ENCODE measurements at regions not wholly inside any gene's neighbourhood (a gene's known extent, or its start where the extent isn't known, plus 50 kb on each side); places are given as distances from the start of the nearest gene placed in this dataset.

DNA sequence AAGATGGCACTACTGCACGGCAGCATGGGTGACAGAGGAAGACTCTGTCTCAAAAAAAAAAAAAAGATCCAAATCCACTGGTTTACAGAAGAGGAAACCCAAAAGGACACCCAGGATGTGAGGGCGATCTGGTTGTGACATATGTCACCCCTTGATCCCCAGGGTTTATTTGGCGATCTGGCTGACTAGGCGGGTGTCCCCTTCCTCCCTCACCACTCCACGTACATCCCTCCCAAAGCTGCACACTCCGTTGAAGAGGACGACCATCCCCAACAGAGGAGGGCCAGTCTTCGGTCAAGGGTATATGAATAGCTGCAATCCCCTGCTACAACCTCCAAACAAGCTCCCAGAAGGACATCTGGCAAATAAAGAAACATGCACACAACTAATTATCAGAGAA, 111.6 kb downstream of the HTR5A start:
- no peak overlapping the region for H3K9ac ChIP-seq (ENCODE audit: insufficient read depth, low read length, poor library complexity, severe bottlenecking)
- peaks cover 23 to 42% (median 40%) of the 10 kb centered on the region in 7 donors for H3K9me3 Mint-ChIP-seq
- no peak overlapping the region for H3K27ac ChIP-seq (ENCODE audit: low read depth in 1 of 2, low read length in 2 of 2)
- no peaks in the 10 kb centered on the region for H3K36me3 ChIP-seq (replicated peaks in 1 of 2; ENCODE audit: control insufficient read depth in 1 of 2, insufficient read depth in 2 of 2, low read length in 2 of 2)
- H3K79me2 ChIP-seq (ENCODE audit: insufficient read depth, low read length), result no peaks in the 10 kb centered on the region
- no peak overlapping the region for H2AFZ ChIP-seq (ENCODE audit: insufficient read depth, low read depth, low read length, poor library complexity, severe bottlenecking)
- no peaks in the 10 kb centered on the region for H4K20me1 ChIP-seq (ENCODE audit: insufficient read depth, low read length)
- peaks cover 45 to 48% of the 10 kb centered on the region in 2 donors for H3K9me3 ChIP-seq (replicated peaks in 1 of 2; ENCODE audit: control insufficient read depth in 1 of 2, insufficient read depth in 1 of 2, low read length in 2 of 2)
- H3K27me3 ChIP-seq (ENCODE audit: control insufficient read depth in 2 of 2, insufficient read depth in 2 of 2, low read length in 2 of 2), result no peaks in the 10 kb centered on the region
- 85% methylated on average over 7 of the region's 8 CpGs for WGBS (ENCODE audit: insufficient coverage)
- H3K4me3 Mint-ChIP-seq, result no peak overlapping the region
- H3K27ac Mint-ChIP-seq, result no peak overlapping the region
- no peaks in the 10 kb centered on the region for H3K4me1 ChIP-seq (ENCODE audit: control insufficient read depth in 1 of 2, insufficient read depth in 2 of 2, low read length in 2 of 2)
- no peaks in the 10 kb centered on the region for H3K4me1 Mint-ChIP-seq
- peaks cover 0 to 3% (median 1%) of the 10 kb centered on the region in 3 donors for H3K27me3 Mint-ChIP-seq (ENCODE audit: low read depth in 3 of 3)
- no peaks in the 10 kb centered on the region for H3K36me3 Mint-ChIP-seq
- H3K4me3 ChIP-seq (replicated peaks in 1 of 3; ENCODE audit: low read depth in 2 of 3, low read length in 3 of 3), result no peak overlapping the region
- TF ChIP-seq, protein P1, sequence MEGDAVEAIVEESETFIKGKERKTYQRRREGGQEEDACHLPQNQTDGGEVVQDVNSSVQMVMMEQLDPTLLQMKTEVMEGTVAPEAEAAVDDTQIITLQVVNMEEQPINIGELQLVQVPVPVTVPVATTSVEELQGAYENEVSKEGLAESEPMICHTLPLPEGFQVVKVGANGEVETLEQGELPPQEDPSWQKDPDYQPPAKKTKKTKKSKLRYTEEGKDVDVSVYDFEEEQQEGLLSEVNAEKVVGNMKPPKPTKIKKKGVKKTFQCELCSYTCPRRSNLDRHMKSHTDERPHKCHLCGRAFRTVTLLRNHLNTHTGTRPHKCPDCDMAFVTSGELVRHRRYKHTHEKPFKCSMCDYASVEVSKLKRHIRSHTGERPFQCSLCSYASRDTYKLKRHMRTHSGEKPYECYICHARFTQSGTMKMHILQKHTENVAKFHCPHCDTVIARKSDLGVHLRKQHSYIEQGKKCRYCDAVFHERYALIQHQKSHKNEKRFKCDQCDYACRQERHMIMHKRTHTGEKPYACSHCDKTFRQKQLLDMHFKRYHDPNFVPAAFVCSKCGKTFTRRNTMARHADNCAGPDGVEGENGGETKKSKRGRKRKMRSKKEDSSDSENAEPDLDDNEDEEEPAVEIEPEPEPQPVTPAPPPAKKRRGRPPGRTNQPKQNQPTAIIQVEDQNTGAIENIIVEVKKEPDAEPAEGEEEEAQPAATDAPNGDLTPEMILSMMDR (IDR thresholded peaks at IDR 0.05), result no peak
- H3K4me2 ChIP-seq (replicated peaks; ENCODE audit: extremely low read depth, low read length, poor library complexity, severe bottlenecking), result no peak overlapping the region
- no peak for DNase-seq
- intact Hi-C loops (cut with micrococcal nuclease), result no loop called here

DNA sequence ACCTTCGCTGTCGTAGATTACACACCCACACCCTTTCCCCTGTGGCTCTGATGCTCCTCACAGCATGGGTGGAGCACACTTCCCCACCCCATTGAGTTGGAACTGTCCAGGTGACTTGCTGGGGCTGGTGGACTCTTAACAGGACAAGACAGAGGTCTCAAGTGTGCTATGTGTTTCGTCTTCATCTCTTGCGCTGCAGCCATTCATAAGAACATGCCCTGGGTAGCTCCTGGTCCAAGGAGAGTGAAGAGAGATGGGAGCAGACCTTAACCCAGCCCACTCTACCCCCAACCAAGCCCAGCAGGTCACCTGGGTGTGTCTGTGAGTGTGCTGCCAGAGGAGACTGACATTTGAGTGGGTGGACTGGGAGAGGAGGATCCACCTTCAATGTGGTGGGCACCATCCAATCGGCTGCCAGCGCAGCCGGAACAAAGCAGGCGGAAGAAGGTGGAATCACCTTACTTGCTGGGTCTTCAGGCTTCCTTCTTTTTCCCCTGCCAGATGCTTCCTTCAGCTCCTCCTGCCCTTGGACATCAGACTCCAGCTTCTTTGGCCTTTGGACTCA, 112.4 kb downstream of the HTR5A start:
- H3K27me3 Mint-ChIP-seq (ENCODE audit: low read depth in 3 of 3), result peaks cover 0 to 3% (median 1%) of the 10 kb centered on the region in 3 donors
- no peak overlapping the region for H3K9ac ChIP-seq (ENCODE audit: insufficient read depth, low read length, poor library complexity, severe bottlenecking)
- H3K9me3 ChIP-seq (replicated peaks in 1 of 2; ENCODE audit: control insufficient read depth in 1 of 2, insufficient read depth in 1 of 2, low read length in 2 of 2), result peaks cover 50 to 55% of the 10 kb centered on the region in 2 donors
- H3K4me1 ChIP-seq (ENCODE audit: control insufficient read depth in 1 of 2, insufficient read depth in 2 of 2, low read length in 2 of 2), result no peaks in the 10 kb centered on the region
- H3K27ac Mint-ChIP-seq, result no peak overlapping the region
- H3K9me3 Mint-ChIP-seq, result peaks cover 30 to 50% (median 47%) of the 10 kb centered on the region in 7 donors
- TF ChIP-seq, protein P1 (IDR thresholded peaks at IDR 0.05), result no peak
- H3K4me3 Mint-ChIP-seq, result no peak overlapping the region
- H2AFZ ChIP-seq (ENCODE audit: insufficient read depth, low read depth, low read length, poor library complexity, severe bottlenecking), result no peak overlapping the region
- intact Hi-C loops (cut with micrococcal nuclease), result no loop called here
- 70% methylated on average over 4 of the region's 8 CpGs for WGBS (ENCODE audit: insufficient coverage)
- no peaks in the 10 kb centered on the region for H3K36me3 ChIP-seq (replicated peaks in 1 of 2; ENCODE audit: control insufficient read depth in 1 of 2, insufficient read depth in 2 of 2, low read length in 2 of 2)
- no peak overlapping the region for H3K4me3 ChIP-seq (replicated peaks in 1 of 3; ENCODE audit: low read depth in 2 of 3, low read length in 3 of 3)
- H3K27me3 ChIP-seq (ENCODE audit: control insufficient read depth in 2 of 2, insufficient read depth in 2 of 2, low read length in 2 of 2), result no peaks in the 10 kb centered on the region
- H3K4me1 Mint-ChIP-seq, result no peaks in the 10 kb centered on the region
- no peaks in the 10 kb centered on the region for H3K79me2 ChIP-seq (ENCODE audit: insufficient read depth, low read length)
- H3K36me3 Mint-ChIP-seq, result no peaks in the 10 kb centered on the region
- no peak for DNase-seq
- no peak overlapping the region for H3K4me2 ChIP-seq (replicated peaks; ENCODE audit: extremely low read depth, low read length, poor library complexity, severe bottlenecking)
- no peak overlapping the region for H3K27ac ChIP-seq (ENCODE audit: low read depth in 1 of 2, low read length in 2 of 2)
- no peaks in the 10 kb centered on the region for H4K20me1 ChIP-seq (ENCODE audit: insufficient read depth, low read length)
